HG03060 (cell line): ENCODE measurements at regions not wholly inside any gene's neighbourhood (a gene's known extent, or its start where the extent isn't known, plus 50 kb on each side); places are given as distances from the start of the nearest gene placed in this dataset.
"Not testable (repeated sequence)": the region's sequence is repeated elsewhere in the genome, so short reads cannot be mapped to it uniquely, and the experiment has no call there.

Experiments
- ATAC-seq: cut with Tn5 transposase; IDR thresholded peaks from one replicate; pipeline ENCODE4 v1.9.1; 2021; ENCODE audit warnings: low read depth, moderate number of reproducible peaks; ENCODE audit not compliant: unreplicated experiment

DNA sequence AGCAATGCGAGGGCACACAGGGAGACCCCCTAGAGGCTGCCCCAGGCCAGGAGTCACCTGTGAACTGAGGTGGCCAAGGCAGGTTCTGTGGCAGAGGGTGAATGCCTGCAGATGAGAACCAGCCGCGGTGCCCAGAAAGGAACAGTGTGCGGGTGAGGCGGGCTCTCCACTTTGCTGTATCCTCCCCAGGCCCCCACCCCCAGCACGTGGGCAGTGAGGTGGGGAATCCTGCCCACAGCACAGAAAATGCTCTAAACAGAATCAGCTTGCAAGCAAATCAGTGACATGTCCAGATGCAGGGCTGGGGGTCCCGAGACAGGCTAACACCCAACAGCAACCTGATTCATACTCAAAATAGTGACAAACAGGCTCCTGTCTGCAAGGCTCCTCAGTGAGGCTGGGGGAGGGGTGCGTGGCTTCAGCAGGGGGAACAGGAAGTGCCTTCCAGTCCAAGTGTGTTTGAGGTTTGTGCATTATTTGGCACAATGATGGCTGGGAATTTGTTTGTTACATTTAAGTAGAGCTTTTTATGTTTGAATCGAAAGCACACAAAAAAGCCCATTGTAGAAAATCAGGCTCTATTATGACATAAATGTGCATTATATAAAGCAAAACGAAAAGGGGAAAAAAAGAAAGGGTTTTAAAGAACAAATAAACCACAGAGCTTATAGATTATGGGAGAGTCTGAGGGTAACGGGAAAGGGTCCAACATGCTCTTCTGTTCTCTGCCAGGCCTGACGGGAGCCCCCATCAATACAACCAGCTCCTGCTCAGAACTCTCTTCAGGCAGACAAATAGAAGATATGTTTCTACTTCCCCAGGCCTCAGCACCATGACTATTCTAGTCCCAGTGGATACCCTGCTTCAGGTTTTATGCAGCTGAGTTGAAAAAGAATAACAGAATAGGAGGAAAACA is 201.3 kb downstream of the HSD17B3 start:
- no peak for ATAC-seq

DNA sequence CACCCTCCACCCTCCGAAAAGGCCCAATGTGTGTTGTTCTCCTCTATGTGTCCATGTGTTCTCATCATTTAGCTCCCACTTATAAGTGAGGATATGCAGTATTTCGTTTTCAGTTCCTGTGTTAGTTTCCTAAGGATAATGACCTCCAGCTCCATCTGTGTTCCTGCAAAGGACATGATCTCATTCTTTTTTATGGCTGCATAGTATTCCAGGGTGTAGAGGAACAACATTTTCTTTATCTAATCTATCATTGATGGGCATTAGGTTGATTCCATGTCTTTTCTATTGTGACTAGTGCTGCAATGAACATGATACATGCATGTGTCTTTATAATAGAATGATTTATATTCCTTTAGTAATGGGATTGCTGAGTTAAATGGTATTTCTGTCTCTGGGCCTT is 211.3 kb downstream of the HSD17B3 start:
- not testable (repeated sequence) for ATAC-seq

DNA sequence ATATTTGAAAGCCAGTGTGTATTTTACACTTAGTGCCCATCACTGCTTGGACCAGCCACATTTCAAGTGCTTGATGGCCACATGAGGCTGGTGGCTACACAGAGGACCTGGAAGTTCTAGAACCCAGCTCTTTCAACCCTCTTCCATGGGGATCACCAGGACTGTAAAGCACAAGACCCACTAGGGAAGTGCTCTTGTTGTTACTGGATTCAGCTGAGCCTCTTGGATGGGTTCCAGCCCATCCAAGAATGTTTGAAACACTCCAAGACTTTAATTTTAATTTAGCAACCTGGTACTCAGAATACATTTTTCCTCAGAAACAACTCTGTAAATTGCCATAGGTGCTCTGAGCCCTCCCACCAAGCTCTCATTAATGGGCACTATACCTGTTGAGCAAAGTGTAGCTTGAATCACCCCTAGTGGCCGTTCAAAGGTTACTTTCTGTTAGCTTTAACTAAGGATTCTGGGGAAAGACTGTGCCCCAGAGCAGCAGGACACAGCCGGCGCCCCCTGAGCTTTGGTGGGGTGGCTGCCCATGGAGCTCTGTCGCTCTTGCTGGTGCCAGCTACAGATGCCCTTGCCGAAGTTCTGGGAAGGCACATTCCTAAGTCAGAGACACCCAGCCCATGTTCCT is 212.4 kb downstream of the HSD17B3 start:
- ATAC-seq, result no peak

DNA sequence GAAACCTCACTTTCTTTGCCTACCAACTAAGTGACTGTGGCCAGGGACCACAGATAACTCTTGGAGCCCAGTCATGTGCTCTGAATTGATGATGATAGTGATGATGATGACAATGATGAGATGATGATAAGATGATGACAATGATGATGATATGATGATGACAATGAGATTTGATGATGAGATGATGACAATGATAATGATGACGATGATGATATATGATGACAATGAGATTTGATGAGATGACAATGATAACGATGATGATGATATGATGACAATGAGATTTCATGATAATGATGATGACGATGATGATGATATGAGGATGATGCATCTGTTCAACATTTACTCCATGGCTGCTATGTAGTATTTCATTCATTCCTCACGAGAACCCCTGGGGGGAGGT is 213.0 kb downstream of the ERCC6L2 start:
- no peak for ATAC-seq

DNA sequence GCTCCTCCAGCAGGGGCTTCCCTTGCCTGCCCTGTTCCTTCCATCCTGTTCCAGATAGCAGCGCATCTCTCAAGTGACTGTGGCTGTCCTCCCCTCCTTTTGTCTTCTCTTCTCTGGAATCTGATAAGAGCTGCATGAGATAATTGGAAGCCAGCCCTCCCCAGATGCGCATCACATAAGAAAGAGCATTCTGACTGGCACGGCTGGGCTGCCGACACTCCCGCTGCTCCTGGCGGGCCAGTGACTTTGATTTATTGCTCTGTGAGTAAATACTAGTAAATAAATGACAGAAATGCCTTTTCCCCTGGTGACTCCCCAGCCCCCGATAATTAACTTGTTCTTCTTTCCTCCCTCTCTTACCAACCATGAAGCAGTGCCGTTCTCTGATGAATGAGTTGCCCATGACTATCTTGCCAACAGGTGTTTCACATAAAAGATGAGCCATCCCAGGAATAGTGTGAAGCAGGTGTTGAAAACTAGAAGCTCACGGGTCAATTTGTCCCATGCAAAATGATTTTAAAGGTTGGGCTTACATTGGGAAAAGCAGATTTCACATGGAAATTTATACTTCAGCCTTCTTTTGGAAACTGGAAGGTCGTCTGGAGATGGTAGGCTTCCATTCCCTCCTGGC is 212.3 kb downstream of the ERCC6L2 start:
- ATAC-seq, result no peak

DNA sequence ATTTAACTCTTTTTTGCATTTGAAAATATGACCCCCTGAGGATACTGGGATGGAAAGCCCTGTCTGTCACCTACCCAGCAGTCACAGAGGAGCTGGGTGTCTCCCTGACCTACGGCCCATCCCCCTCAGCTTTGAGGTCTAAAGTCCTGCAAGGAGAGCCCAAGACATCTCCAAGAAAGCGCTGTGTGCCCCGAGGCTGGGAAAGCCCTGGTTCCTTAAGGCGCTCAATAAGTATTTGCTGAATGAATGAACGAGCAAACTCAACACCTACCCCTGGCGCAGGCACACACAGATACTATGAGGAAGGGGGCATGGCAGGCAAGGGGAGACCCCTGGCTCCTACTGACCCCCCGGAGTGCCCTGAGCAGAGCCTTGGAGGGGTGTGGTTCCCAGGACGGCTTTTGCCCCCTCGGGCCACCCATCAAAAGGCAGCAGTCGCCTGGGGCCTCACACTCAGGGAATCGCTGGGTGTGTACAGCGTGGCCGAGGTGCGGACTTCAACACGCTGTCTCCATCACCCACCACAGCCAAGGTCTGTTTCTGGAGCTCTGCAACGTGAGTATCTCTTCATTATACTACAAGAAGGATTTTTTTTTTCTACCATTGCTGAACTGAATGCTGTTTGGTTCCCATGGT is 211.6 kb downstream of the ERCC6L2 start:
- ATAC-seq, result no peak

DNA sequence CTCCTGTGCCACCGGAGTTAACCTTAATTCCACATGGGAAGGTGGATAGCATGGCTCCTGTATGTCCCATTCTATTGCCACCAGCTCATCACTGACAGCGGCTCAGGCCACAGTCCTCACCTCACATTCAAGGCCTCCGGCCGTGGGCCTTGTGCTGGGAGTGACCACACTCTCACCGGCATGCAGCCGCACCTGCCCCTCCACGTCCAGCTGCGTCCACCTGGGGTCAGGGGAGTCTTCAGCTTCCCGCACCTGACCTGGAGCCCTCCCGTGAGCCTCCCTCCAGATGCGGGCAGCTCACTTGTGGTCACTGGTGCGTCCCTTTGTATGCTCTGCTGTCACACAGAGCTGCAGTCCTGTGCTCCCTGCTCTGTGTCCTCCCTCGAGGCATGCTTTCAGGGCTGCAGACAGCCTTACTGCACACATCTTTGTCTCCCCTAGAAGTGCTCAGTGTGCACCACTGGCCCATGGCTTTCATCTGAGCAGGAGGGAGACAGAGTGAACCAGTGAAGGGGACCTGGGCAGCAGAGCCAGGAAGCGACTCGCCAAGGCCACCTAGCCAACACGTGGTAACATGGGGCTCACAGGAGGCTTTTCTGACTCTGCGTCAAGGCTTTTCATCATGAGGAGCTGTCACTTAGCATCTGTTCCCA is 210.1 kb downstream of the ERCC6L2 start:
- ATAC-seq, result no peak

DNA sequence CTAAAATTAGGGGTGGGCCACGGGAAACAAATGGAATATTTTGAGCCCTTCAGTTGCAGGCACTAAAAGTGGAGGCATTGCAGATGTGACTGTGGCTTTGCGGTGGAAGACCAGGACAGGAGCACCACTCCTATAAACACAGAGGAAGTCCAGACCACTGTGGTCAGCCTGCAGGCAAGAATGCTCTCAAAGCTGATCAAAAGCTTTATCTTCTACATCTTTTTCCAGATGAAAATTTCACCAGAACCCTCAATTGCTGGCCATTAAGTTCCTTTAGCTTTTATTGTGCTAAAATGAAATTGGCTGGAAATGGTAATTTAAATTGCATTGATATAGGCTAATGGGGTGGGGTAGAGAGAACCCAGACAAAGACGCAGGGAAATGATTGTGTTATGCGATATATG is 208.8 kb downstream of the ERCC6L2 start:
- no peak for ATAC-seq

DNA sequence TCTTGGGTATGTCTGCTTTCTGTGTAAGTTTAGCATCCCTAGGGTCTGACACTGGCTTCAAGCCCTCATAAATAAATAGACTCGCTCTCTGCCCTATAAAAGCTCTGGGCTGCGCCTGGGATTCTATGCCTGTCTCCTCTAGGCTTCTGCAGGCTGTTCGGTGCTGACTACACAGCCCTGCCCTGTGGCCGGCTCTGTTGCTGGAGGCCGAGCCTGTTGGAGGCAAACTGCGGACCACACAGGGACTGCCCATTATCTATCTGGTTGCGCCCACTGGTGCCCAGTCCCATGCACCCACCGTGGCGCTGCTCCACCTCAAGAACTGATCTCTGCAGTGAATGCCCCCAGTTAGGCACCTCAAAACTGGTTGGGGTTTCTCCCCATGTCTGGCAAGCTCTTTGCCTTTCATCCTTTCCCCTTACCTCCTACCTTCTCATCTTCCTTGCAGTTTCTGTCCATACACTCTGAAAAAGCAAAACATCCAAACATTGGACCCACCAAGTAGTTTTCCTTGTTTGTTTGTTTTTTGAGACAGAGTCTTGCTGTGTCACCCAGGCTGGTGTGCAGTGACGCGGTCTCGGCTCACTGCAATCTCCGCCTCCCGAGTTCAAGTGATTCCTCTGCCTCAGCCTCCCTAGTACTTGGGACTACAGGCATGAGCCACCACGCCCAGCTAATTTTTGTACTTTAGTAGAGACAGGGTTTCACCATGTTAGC is 207.2 kb downstream of the ERCC6L2 start:
- no peak for ATAC-seq

DNA sequence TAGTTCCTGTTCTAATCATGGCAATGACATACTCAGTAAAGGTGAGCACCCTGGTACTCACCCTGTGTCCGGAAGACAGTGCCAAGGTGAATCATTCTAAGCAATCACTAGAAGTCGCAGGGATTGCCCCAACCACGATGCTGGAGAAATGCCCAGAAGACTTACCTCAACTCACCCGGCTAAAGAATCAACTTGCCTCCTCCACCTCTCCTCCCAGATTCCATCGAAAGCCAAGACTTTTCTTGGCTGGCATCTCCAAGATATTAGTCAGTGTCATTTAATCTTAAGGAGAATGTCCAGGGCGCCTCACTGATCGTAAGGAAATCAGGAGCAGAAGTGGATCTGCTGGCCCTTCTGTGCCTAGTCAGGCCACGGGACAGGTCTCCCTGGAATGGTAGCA is 204.9 kb downstream of the ERCC6L2 start:
- ATAC-seq, result no peak

DNA sequence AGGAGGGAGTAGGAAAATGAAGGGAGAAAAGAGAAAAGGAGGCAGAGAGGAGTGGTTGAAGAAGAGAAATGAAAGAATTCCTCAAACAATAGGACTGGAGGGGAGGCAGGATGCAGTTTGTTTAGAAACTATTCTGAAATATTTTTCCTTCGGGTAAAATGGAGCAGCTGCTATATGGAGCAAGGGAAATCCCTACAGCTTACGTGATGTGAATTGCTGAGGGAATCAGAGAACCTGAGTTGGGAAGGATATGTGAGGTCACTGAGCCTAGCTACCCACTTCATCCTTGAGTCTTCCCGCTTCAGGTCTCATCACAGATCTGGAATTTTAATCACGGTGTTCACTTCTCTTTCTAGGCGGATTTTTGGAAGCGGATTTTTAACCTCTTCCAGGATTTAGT is 204.3 kb downstream of the ERCC6L2 start:
- ATAC-seq, result no peak

DNA sequence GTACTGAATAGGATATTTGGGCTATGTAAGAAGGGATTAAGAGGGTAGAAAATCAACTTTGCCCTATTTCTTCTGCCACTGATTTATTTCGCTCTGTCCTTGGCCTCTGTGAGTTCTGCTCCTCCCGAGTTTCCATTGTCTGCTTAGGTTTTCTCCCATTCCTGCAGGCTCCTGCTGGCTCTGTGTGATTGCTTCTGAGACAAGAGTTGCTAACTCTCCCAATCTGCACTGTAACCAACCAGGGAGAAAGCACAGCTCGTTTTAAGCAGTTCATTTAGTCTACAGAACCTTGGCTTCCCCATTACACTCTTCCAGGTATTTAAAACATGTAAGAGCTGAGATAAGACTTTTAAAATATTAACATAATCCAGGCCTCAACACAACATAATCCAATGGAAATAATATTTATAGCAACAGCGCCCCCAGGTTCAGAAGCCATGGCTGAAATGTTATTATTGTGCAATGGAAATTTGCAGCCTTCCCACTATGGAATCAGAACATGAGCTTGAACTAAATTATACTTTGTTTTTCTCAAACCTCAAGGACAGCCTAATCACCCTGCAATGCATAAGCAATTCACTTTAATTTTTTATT is 203.5 kb downstream of the ERCC6L2 start:
- no peak for ATAC-seq

DNA sequence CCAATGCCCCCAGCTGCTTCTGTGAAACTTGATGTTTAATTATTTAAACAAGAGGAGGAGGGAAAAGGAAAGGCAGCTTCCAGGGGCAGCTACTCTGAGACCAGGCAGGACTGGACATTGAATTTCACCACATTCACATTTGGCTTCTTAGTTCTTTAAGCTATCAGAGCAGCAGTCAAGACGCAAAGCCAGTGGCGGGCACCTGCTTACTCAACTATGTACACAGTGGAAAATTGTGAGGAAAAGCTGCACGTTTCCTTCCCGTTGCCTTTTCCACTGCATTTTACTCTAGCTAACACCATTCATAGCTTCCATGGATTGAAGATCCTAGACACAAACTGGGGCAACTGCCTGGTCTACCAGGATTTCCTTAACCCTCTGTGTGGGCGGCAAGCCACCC is 200.3 kb downstream of the ERCC6L2 start:
- no peak for ATAC-seq

DNA sequence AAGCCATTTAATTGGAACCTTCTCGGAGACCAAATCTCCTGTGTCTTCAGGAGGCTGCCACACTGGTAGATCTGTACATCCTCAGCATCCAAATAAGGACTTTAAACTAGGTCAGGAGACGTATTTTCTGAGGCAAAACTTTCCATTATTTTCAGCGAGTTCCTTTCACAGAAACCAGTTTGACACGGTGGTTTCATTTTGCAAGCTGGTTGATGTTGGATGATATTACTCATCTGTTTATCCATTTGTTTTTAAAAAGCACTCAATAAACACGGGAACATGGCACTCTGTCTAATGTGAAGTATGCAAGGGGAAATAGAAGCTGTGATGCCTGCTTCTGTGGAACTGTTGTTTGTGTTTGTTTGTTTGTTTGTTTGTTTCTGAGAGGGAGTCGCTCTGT is 199.6 kb downstream of the ERCC6L2 start:
- ATAC-seq, result no peak

DNA sequence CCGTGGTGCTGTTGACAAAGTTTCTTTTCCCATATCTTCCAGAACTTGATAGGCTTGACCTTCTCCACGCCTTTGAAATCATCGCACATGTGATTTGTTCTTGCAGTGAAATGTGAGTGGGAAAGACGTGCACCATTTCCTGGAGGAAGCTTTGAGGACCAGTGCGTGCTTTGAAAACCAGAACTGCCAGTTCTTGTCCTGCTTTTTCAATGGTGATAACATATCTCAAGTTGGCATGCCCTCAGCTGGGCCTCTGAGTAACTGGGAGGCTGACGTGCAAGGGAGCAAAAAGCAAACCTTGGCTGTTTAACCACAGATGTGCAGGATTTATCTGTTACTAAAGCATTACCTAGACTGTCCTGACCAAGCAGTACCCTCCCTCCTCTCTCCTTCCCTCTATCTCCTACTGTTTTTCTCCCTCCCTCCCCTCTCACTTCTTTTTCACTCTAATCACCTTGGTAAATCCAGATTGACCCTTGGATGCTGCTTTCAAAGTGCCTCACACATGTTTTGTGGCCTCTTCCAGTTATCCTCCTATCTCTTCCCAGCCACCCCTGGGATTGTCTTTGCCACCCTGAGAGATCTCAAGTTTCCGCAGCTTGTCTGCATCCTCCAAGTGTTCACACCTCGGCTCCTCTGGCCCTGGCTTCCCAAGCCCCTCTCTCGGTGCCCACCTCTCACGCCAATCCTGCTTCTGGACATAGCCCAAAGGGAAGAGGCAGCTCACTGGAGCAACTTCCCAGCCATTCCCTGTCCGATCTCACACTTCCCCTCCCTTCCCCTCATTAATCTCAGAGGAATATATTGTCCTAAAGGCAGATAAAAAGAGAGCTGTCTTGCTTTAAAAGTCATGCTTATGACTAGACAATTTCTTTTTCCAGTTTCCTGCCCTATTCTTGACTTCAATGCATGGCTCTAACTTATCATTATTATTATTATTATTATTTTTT is 198.3 kb downstream of the ERCC6L2 start:
- ATAC-seq, result no peak

DNA sequence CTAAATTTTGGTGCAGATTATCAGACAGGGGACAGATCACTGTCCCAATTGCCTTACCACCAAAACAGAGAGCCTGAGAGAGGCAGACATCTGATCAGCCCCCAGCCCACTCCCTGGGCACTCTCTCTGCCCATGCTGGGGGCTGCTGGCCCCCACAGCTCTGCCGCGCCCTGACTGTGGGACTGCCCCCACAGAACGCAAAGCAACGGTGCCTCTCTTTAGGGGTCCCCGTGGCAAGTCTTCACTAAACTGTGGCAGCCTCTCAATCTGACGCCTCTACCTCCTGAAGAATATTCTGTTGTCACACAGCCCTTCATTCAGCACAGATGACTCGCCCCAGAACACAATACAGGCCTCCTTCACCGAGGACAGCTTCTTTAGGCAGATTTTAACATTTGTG is 197.4 kb downstream of the ERCC6L2 start:
- no peak for ATAC-seq

DNA sequence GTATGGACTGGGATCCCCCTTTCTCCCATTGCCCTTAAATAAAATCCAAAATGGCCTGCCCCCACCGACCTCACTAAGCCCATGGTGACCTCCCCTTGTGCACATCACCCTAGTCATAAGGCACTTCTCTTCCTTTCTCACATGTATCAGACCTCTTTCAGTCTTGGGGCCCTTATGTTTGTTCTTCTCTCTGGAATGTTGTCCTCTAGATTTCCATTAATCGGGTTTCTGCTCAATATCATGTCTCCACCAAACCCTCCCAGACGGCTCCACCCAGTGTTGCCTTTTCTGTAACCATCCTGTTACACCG is 196.3 kb downstream of the ERCC6L2 start:
- ATAC-seq, result no peak

DNA sequence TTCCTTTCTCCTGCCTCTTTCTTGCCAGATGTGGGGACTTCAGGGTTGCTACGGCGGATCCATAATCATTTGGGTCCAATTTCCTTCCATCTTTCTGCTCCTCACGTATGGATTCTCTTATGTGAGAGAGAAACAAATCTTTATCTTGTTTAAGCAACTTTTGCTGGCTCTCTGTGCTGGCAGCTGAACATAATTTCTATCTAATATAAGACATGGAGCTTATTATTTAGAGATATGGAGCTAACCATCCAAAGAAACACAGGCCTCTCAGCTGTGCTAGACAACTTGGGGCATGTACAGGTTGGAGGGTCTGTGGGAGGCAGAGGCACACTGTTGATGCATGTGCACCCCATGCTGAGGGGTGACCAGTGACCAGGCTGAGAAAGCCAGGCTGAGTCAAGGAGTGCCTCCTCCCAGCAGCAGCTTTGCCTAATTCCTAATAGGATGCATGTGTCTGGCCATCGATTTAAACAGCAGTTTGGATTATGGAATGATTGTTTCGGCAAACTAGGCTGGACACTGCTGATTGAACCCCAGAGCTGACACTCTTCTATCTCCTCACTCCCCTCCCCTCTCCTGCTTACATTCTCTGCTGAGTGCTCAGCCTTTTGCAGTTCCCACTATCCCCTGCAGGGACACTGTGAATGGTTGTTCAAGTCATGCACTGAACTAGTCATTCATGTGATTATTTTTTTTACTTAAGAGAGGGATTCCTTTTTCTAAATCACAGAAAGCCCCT is 195.8 kb downstream of the ERCC6L2 start:
- ATAC-seq, result no peak
